Body of pancreas (tissue), 4 donors: ENCODE measurements at regions not wholly inside any gene's neighbourhood (a gene's known extent, or its start where the extent isn't known, plus 50 kb on each side); places are given as distances from the start of the nearest gene placed in this dataset.

Experiments
- CTCF ChIP-seq, 7 experiments: fragments of 450-650 bp in 4 of 7; fragments of 200-600 bp in 3 of 7; sonication (generic) in 3 of 7; IDR thresholded peaks; one replicate each; pipeline ENCODE4 v1.5.1; 2016 to 2019; ENCODE audit warnings: antibody characterized with exemption in 7 of 7
- POLR2A ChIP-seq, 3 donors: fragments of 450-650 bp; IDR thresholded peaks; one replicate each; pipeline ENCODE4 v1.6.1; 2016; ENCODE audit warnings: antibody characterized with exemption in 3 of 3, mild to moderate bottlenecking in 2 of 3

DNA sequence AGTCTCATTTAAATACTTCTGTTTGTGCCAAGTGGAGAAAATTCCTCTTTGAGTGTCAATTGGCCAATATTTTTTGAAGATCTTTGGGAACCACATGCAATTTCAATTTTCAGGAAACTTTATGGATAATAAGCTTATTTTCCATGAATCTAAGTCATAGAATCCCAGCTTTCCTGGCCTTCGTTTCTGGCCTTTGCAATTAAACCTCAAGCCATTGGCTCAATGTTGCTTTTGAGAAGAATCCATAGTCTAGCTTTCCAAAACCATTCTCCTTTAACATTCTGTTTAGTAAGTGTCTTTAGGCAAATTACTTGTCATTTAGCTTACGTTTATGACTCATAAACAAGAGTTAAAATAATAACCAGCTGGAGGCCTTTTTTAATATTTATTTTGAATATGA lies 145.0 kb upstream of the FTMT start:
- TF ChIP-seq CTCF (IDR thresholded peaks at IDR 0.05) (no peak), POLR2A (IDR thresholded peaks at IDR 0.05) (no peak)
